ENCODE measurements at regions not wholly inside any gene's neighbourhood (a gene's known extent, or its start where the extent isn't known, plus 50 kb on each side); places are given as distances from the start of the nearest gene placed in this dataset.

DNA sequence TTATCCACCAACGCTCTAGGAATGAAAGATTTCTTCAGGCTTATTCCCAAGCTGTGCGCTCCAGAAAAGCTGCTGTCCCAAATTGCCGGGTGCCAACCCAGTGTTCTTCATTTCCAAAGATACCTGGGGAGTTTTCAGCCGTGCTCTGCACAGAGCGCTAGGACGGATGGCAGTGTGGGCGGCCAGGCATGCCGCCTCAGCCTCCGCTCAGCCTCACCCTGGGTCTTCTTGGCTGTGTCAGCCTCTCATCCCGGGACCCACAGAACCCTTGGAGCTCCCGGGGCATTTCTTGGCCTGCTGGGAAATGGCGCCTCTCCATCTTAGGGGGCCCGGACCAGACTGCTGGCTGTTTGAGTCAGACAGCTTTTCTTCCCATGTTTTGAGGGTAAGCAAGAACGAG lies 116.9 kb upstream of the SLC25A33 start:
- Mint-ChIP-seq H3K36me3 (ENCODE audit: insufficient read depth, unreplicated experiment) (no peaks in the 10 kb centered on the region), H3K4me3 (ENCODE audit: unreplicated experiment) (no peak overlapping the region), H3K4me1 (ENCODE audit: low read depth, unreplicated experiment) (no peaks in the 10 kb centered on the region), H3K9me3 (ENCODE audit: unreplicated experiment) (no peaks in the 10 kb centered on the region), H3K27me3 (ENCODE audit: insufficient read depth, unreplicated experiment) (no peaks in the 10 kb centered on the region), H3K27ac (ENCODE audit: unreplicated experiment) (no peak overlapping the region)
- no TSS peak for BruUV-seq (replicated peaks)
- Histone ChIP-seq H3K36me3 (ENCODE audit: control insufficient read depth, insufficient read depth, low read length) (no peaks in the 10 kb centered on the region), H3K4me1 (no peaks in the 10 kb centered on the region), H3K9me3 (no peaks in the 10 kb centered on the region), H3K27me3 (replicated peaks; ENCODE audit: control insufficient read depth, insufficient read depth, low read length) (no peaks in the 10 kb centered on the region), H3K4me3 (ENCODE audit: low read depth, low read length) (no peak overlapping the region)
- intact Hi-C loops (cut with micrococcal nuclease; ENCODE audit: unreplicated experiment): no loop called here
- TF ChIP-seq, protein P1, sequence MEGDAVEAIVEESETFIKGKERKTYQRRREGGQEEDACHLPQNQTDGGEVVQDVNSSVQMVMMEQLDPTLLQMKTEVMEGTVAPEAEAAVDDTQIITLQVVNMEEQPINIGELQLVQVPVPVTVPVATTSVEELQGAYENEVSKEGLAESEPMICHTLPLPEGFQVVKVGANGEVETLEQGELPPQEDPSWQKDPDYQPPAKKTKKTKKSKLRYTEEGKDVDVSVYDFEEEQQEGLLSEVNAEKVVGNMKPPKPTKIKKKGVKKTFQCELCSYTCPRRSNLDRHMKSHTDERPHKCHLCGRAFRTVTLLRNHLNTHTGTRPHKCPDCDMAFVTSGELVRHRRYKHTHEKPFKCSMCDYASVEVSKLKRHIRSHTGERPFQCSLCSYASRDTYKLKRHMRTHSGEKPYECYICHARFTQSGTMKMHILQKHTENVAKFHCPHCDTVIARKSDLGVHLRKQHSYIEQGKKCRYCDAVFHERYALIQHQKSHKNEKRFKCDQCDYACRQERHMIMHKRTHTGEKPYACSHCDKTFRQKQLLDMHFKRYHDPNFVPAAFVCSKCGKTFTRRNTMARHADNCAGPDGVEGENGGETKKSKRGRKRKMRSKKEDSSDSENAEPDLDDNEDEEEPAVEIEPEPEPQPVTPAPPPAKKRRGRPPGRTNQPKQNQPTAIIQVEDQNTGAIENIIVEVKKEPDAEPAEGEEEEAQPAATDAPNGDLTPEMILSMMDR (IDR thresholded peaks at IDR 0.05; ENCODE audit: insufficient read depth in 1 of 2, low read depth in 1 of 2, low read length in 1 of 2, severe bottlenecking in 1 of 2, unreplicated experiment in 1 of 2): no peak
- no peak for DNase-seq
- ChIA-PET POLR2A (no interaction called here), CTCF (no interaction called here)

DNA sequence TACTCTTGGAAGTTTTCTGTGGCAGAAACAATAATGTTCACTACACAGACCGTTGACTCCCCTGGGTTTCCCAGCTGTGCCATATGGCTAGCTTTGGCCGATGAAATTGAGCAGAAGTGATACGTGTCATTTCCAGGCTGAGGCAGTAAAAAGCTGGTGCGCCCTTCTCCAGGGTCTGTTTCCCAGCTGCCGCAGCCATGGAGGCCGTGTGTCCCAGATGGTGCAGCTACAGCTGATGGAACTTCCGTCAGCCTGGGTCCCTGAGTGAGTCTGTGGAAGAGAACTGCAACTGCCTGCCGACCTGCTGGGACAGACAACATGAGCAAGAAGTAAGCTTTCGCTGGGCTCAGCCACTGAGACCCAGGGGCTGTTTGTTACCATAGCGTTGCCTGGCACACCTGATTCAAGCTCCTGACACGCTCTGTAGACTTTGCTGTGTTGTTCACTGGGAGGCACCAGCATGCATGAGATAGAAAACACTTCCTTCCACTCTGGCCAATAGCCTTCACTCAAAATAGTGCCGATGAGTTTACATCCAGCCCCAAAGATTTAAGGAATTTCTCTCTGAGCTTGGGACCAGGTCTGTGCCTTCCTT lies 116.3 kb upstream of the SLC25A33 start:
- intact Hi-C loops (cut with micrococcal nuclease; ENCODE audit: unreplicated experiment): no loop called here
- no peak overlapping the region for H3K4me3 Mint-ChIP-seq (ENCODE audit: unreplicated experiment)
- no peaks in the 10 kb centered on the region for H3K36me3 Mint-ChIP-seq (ENCODE audit: insufficient read depth, unreplicated experiment)
- H3K4me1 Mint-ChIP-seq (ENCODE audit: low read depth, unreplicated experiment): no peaks in the 10 kb centered on the region
- CTCF ChIA-PET: interaction anchor here (0.5 kb wide), 1 partner anchor 10 kb away, joined by 6 read pairs; no protein-coding TSS in a partner anchor
- H3K27ac Mint-ChIP-seq (ENCODE audit: unreplicated experiment): no peak overlapping the region
- Histone ChIP-seq H3K36me3 (ENCODE audit: control insufficient read depth, insufficient read depth, low read length) (no peaks in the 10 kb centered on the region), H3K4me1 (no peaks in the 10 kb centered on the region), H3K4me3 (ENCODE audit: low read depth, low read length) (no peak overlapping the region), H3K27me3 (replicated peaks; ENCODE audit: control insufficient read depth, insufficient read depth, low read length) (no peaks in the 10 kb centered on the region), H3K9me3 (no peaks in the 10 kb centered on the region)
- no peaks in the 10 kb centered on the region for H3K27me3 Mint-ChIP-seq (ENCODE audit: insufficient read depth, unreplicated experiment)
- POLR2A ChIA-PET: no interaction called here
- TF ChIP-seq, protein P1 (IDR thresholded peaks at IDR 0.05; ENCODE audit: insufficient read depth in 1 of 2, low read depth in 1 of 2, low read length in 1 of 2, severe bottlenecking in 1 of 2, unreplicated experiment in 1 of 2): no peak
- no TSS peak for BruUV-seq (replicated peaks)
- no peak for DNase-seq
- H3K9me3 Mint-ChIP-seq (ENCODE audit: unreplicated experiment): no peaks in the 10 kb centered on the region

DNA sequence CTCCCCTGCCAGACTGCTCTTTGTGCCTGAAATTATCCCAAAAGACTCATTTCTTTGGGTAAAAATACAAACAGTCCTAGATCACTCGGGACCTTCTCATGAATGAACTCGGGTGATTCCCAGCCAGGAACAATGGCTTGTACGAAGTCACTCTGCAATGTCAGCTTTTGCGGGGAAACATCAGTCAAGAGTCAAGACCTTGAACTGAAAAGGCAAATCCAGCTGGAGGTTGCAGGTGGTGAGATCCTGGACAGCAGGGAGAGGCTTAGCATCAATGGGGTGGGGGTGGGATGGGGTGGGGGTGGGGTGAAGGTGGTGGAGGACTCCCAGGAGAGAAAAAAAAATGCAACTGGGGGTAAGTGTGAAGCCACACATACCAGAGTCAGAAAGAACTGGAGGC lies 115.0 kb upstream of the SLC25A33 start:
- H3K36me3 ChIP-seq (ENCODE audit: control insufficient read depth, insufficient read depth, low read length): no peaks in the 10 kb centered on the region
- H3K4me3 Mint-ChIP-seq (ENCODE audit: unreplicated experiment): no peak overlapping the region
- H3K9me3 Mint-ChIP-seq (ENCODE audit: unreplicated experiment): no peaks in the 10 kb centered on the region
- H3K27me3 Mint-ChIP-seq (ENCODE audit: insufficient read depth, unreplicated experiment): no peaks in the 10 kb centered on the region
- no peaks in the 10 kb centered on the region for H3K4me1 Mint-ChIP-seq (ENCODE audit: low read depth, unreplicated experiment)
- H3K4me1 ChIP-seq: no peaks in the 10 kb centered on the region; the same call in 1 of the 2 replicates
- no peaks in the 10 kb centered on the region for H3K9me3 ChIP-seq
- intact Hi-C loops (cut with micrococcal nuclease; ENCODE audit: unreplicated experiment): no loop called here
- H3K27me3 ChIP-seq (replicated peaks; ENCODE audit: control insufficient read depth, insufficient read depth, low read length): no peaks in the 10 kb centered on the region
- no TSS peak for BruUV-seq (replicated peaks)
- ChIA-PET POLR2A (no interaction called here), CTCF (no interaction called here)
- no peak overlapping the region for H3K27ac Mint-ChIP-seq (ENCODE audit: unreplicated experiment)
- TF ChIP-seq, protein P1 (IDR thresholded peaks at IDR 0.05; ENCODE audit: insufficient read depth in 1 of 2, low read depth in 1 of 2, low read length in 1 of 2, severe bottlenecking in 1 of 2, unreplicated experiment in 1 of 2): no peak
- no peak overlapping the region for H3K4me3 ChIP-seq (ENCODE audit: low read depth, low read length)
- no peak for DNase-seq
- peaks cover 12% of the 10 kb centered on the region for H3K36me3 Mint-ChIP-seq (ENCODE audit: insufficient read depth, unreplicated experiment)

Data from Caco-2 (cell line).